GM23338 (cell line): ENCODE measurements at regions not wholly inside any gene's neighbourhood (a gene's known extent, or its start where the extent isn't known, plus 50 kb on each side); places are given as distances from the start of the nearest gene placed in this dataset.
A peak's percentile ranks its signal among the peaks of the same experiment; 100 is the strongest.

ENCODE experiments used
- ATAC-seq: fragments of 200-7000 bp; cut with Tn5 transposase; 3 replicates; pipeline ENCODE4 v1.9.1; 2020
- DNase-seq: peaks from one replicate; pipeline ENCODE4 v3.0.0-alpha.2; 2015; ENCODE audit warnings: low spot score
- H2AFZ ChIP-seq: fragments of 200-600 bp; sonication (generic); 2 replicates; pipeline ENCODE4 v1.8.0; 2016; ENCODE audit warnings: antibody characterized with exemption, mild to moderate bottlenecking, moderate library complexity
- H3F3A ChIP-seq: fragments of 200-600 bp; sonication (generic); replicated peaks from 2 replicates; pipeline ENCODE4 v1.8.0; 2017; ENCODE audit warnings: antibody characterized with exemption, mixed run types, low read depth
- H3K27ac ChIP-seq: fragments of 200-600 bp; sonication (generic); 2 replicates; pipeline ENCODE4 v1.6.1; 2016; ENCODE audit warnings: low read depth
- H3K27me3 ChIP-seq: fragments of 200-600 bp; sonication (generic); 2 replicates; pipeline ENCODE4 v1.8.0; 2016; ENCODE audit warnings: mild to moderate bottlenecking, mixed run types, moderate library complexity; ENCODE audit not compliant: insufficient read depth
- H3K36me3 ChIP-seq: fragments of 200-600 bp; sonication (generic); 2 replicates; pipeline ENCODE4 v1.8.0; 2016; ENCODE audit warnings: mild to moderate bottlenecking; ENCODE audit not compliant: insufficient read depth
- H3K4me1 ChIP-seq: fragments of 200-600 bp; sonication (generic); 2 replicates; pipeline ENCODE4 v1.8.0; 2016; ENCODE audit warnings: mild to moderate bottlenecking, moderate library complexity; ENCODE audit not compliant: insufficient read depth
- H3K4me2 ChIP-seq: fragments of 200-600 bp; sonication (generic); 2 replicates; pipeline ENCODE4 v1.7.1; 2017; ENCODE audit warnings: mixed run types
- H3K4me3 ChIP-seq: fragments of 200-600 bp; sonication (generic); 2 replicates; pipeline ENCODE4 v1.6.1; 2016; ENCODE audit warnings: mixed run types
- H3K79me2 ChIP-seq: fragments of 200-600 bp; sonication (generic); replicated peaks from 2 replicates; pipeline ENCODE4 v1.8.0; 2017; ENCODE audit warnings: mild to moderate bottlenecking; ENCODE audit not compliant: insufficient read depth
- H3K9me2 ChIP-seq: fragments of 200-600 bp; sonication (generic); 2 replicates; pipeline ENCODE4 v1.8.0; 2017; ENCODE audit not compliant: insufficient read depth
- H4K20me1 ChIP-seq: fragments of 200-600 bp; sonication (generic); replicated peaks from 2 replicates; pipeline ENCODE4 v1.8.0; 2017; ENCODE audit warnings: mild to moderate bottlenecking; ENCODE audit not compliant: insufficient read depth
- H3K27ac Mint-ChIP-seq: 2 replicates; pipeline ENCODE4 v1.8.0; 2020; ENCODE audit warnings: inconsistent platforms, mild to moderate bottlenecking, moderate library complexity, mixed read lengths
- H3K27me3 Mint-ChIP-seq: 3 replicates; pipeline ENCODE4 v1.8.0; 2022; ENCODE audit warnings: low read depth, mild to moderate bottlenecking, moderate library complexity, mixed read lengths, inconsistent platforms; ENCODE audit not compliant: insufficient read depth, poor library complexity
- H3K36me3 Mint-ChIP-seq: 3 replicates; pipeline ENCODE4 v1.8.0; 2021; ENCODE audit warnings: low read depth, mild to moderate bottlenecking, inconsistent platforms, moderate library complexity, mixed read lengths
- H3K4me1 Mint-ChIP-seq: 3 replicates; pipeline ENCODE4 v1.8.0; 2020; ENCODE audit warnings: mild to moderate bottlenecking, inconsistent platforms, mixed read lengths
- H3K4me3 Mint-ChIP-seq: 3 replicates; pipeline ENCODE4 v1.8.0; 2021; ENCODE audit warnings: moderate library complexity, mild to moderate bottlenecking, inconsistent platforms, mixed read lengths
- H3K9me3 Mint-ChIP-seq: 3 replicates; pipeline ENCODE4 v1.8.0; 2020; ENCODE audit warnings: moderate library complexity, mild to moderate bottlenecking, inconsistent platforms, mixed read lengths
- CREB1 ChIP-seq: fragments of 250-450 bp; sonication (Bioruptor Pico); IDR thresholded peaks from 2 replicates; pipeline ENCODE4 v1.5.0; 2020; ENCODE audit warnings: low read depth, mild to moderate bottlenecking, moderate library complexity
- CTCF ChIP-seq, 2 experiments: fragments of 200-600 bp in 1 of 2; sonication (generic) in 1 of 2; conservative IDR thresholded peaks; 2 replicates each; pipeline versions ENCODE4 v1.5.1 to v1.6.1; 2016 to 2017; ENCODE audit warnings: antibody characterized with exemption in 2 of 2, low read depth in 2 of 2, mild to moderate bottlenecking in 2 of 2, moderate library complexity in 1 of 2
- ETS1 ChIP-seq: IDR thresholded peaks from 2 replicates; pipeline ENCODE4 v1.6.1; 2016; ENCODE audit warnings: antibody characterized with exemption
- EZH2 ChIP-seq: fragments of 200-600 bp; sonication (generic); IDR thresholded peaks from one replicate; pipeline ENCODE4 v1.8.0; 2017; ENCODE audit warnings: antibody characterized with exemption, mild to moderate bottlenecking, low read depth; ENCODE audit not compliant: unreplicated experiment
- EZH2phosphoT487 ChIP-seq: fragments of 200-600 bp; sonication (generic); IDR thresholded peaks from one replicate; pipeline ENCODE4 v1.8.1; 2018; ENCODE audit warnings: antibody characterized with exemption; ENCODE audit not compliant: unreplicated experiment
- JUNB ChIP-seq: IDR thresholded peaks from one replicate; pipeline ENCODE4 v1.6.1; 2016; ENCODE audit warnings: antibody characterized with exemption; ENCODE audit not compliant: unreplicated experiment
- NANOG ChIP-seq: IDR thresholded peaks from 2 replicates; pipeline ENCODE4 v1.6.1; 2016; ENCODE audit warnings: antibody characterized with exemption, borderline replicate concordance
- POLR2AphosphoS5 ChIP-seq: IDR thresholded peaks from 2 replicates; pipeline ENCODE4 v1.6.1; 2016; ENCODE audit warnings: antibody characterized with exemption, low read depth
- REST ChIP-seq: IDR thresholded peaks from one replicate; pipeline ENCODE4 v1.6.1; 2018; ENCODE audit warnings: antibody characterized with exemption; ENCODE audit not compliant: unreplicated experiment
- STAT1 ChIP-seq: IDR thresholded peaks from one replicate; pipeline ENCODE4 v1.6.1; 2016; ENCODE audit warnings: antibody characterized with exemption; ENCODE audit not compliant: unreplicated experiment
- ZNF114 ChIP-seq: fragments of 250-450 bp; sonication (Bioruptor Pico); IDR thresholded peaks from 2 replicates; pipeline ENCODE4 v1.5.0; 2020; ENCODE audit warnings: mild to moderate bottlenecking, moderate library complexity
- ZNF331 ChIP-seq: fragments of 250-450 bp; sonication (Bioruptor Pico); IDR thresholded peaks from 2 replicates; pipeline ENCODE4 v1.5.0; 2020; ENCODE audit warnings: low read depth, mild to moderate bottlenecking, moderate library complexity
- ZNF462 ChIP-seq: fragments of 250-450 bp; sonication (Bioruptor Pico); IDR thresholded peaks from 2 replicates; pipeline ENCODE4 v1.5.0; 2020; ENCODE audit warnings: mild to moderate bottlenecking, moderate library complexity

- Histone ChIP-seq H3K4me1 (no peaks in the 10 kb centered on the region), H3K36me3 (no peaks in the 10 kb centered on the region; the same call in 1 of the 2 replicates), H3F3A (no peaks in the 10 kb centered on the region), H2AFZ (peak overlapping the region; percentile 47; the same call in 1 of the 2 replicates), H3K4me3 (no peak overlapping the region), H4K20me1 (no peaks in the 10 kb centered on the region), H3K4me2 (no peak overlapping the region), H3K79me2 (no peaks in the 10 kb centered on the region), H3K27me3 (no peaks in the 10 kb centered on the region), H3K27ac (no peak overlapping the region), H3K9me2 (0 out of 2 replicates have a peak, but pooled peaks cover 3% of the 10 kb centered on the region)
- Mint-ChIP-seq H3K4me3 (no peak overlapping the region), H3K27ac (no peak overlapping the region), H3K27me3 (no peaks in the 10 kb centered on the region), H3K4me1 (no peaks in the 10 kb centered on the region), H3K9me3 (peaks cover 26% of the 10 kb centered on the region), H3K36me3 (peaks cover 19% of the 10 kb centered on the region; the same call in 2 of the 3 replicates)
- no peak for DNase-seq
- TF ChIP-seq ZNF331 = no peak
- no peak for TF ChIP-seq EZH2phosphoT487
- no peak for TF ChIP-seq CTCF (conservative IDR thresholded peaks at IDR 0.05; ENCODE audit: low read depth in 2 of 2)
- TF ChIP-seq ZNF114 (CRISPR knock-in tag) = no peak
- TF ChIP-seq NANOG = no peak
- no peak for TF ChIP-seq REST
- TF ChIP-seq ZNF462 (CRISPR knock-in tag) = no peak
- TF ChIP-seq CREB1 (CRISPR knock-in tag) = no peak
- TF ChIP-seq ETS1 = no peak
- TF ChIP-seq STAT1 = no peak
- TF ChIP-seq EZH2 = no peak
- no peak for TF ChIP-seq POLR2AphosphoS5
- no peak for TF ChIP-seq JUNB
- no peak for ATAC-seq
Observed at GRCh38 chr12:68984796-68985573, 52.0 kb upstream of the CPM start.
